KMS-11 (cell line): ENCODE measurements at regions not wholly inside any gene's neighbourhood (a gene's known extent, or its start where the extent isn't known, plus 50 kb on each side); places are given as distances from the start of the nearest gene placed in this dataset.

Experiments used
- H2AFZ ChIP-seq: fragments of 200-600 bp; sonication (generic); 2 replicates; pipeline ENCODE4 v1.6.1; 2016; ENCODE audit warnings: antibody characterized with exemption, mixed run types, low read depth
- H3K27ac ChIP-seq: fragments of 200-600 bp; sonication (generic); 2 replicates; pipeline ENCODE4 v1.6.1; 2016; ENCODE audit warnings: mild to moderate bottlenecking, mixed run types
- H3K27me3 ChIP-seq: fragments of 200-600 bp; sonication (generic); 2 replicates; pipeline ENCODE4 v1.6.1; 2017; ENCODE audit warnings: mild to moderate bottlenecking, low read depth, mixed run types, moderate library complexity; ENCODE audit not compliant: insufficient read depth
- H3K36me3 ChIP-seq: fragments of 200-600 bp; sonication (generic); 2 replicates; pipeline ENCODE4 v1.6.1; 2017; ENCODE audit warnings: mild to moderate bottlenecking, mixed run types; ENCODE audit not compliant: insufficient read depth
- H3K4me1 ChIP-seq: fragments of 200-600 bp; sonication (generic); 2 replicates; pipeline ENCODE4 v1.6.1; 2016; ENCODE audit warnings: mild to moderate bottlenecking, low read depth, mixed run types; ENCODE audit not compliant: poor library complexity, severe bottlenecking
- H3K4me2 ChIP-seq: fragments of 200-600 bp; sonication (generic); 2 replicates; pipeline ENCODE4 v1.7.0; 2016; ENCODE audit warnings: mild to moderate bottlenecking, mixed run types
- H3K4me3 ChIP-seq: fragments of 200-600 bp; sonication (generic); IDR thresholded peaks from 2 replicates; pipeline ENCODE4 v1.6.1; 2017; ENCODE audit warnings: low read depth, low read length, mixed read lengths; ENCODE audit not compliant: insufficient read depth
- H3K79me2 ChIP-seq: fragments of 200-600 bp; sonication (generic); 2 replicates; pipeline ENCODE4 v1.6.1; 2016; ENCODE audit warnings: low read depth, mixed run types; ENCODE audit not compliant: insufficient read depth
- H3K9ac ChIP-seq: fragments of 200-600 bp; sonication (generic); 2 replicates; pipeline ENCODE4 v1.6.1; 2016; ENCODE audit warnings: mild to moderate bottlenecking, mixed run types
- H4K20me1 ChIP-seq: fragments of 200-600 bp; sonication (generic); 2 replicates; pipeline ENCODE4 v1.6.1; 2016; ENCODE audit warnings: mild to moderate bottlenecking, mixed run types; ENCODE audit not compliant: insufficient read depth
- CTCF ChIP-seq: fragments of 200-600 bp; sonication (generic); conservative IDR thresholded peaks from 2 replicates; pipeline ENCODE4 v1.6.1; 2017; ENCODE audit warnings: low read depth, mild to moderate bottlenecking, antibody characterized with exemption, low read length, moderate library complexity, mixed read lengths

GRCh38 chr4:126820631-126821030, 812.1 kb upstream of the INTU start:
- no peak overlapping the region for H2AFZ ChIP-seq
- no peak overlapping the region for H3K27ac ChIP-seq
- TF ChIP-seq CTCF: no peak
- H3K36me3 ChIP-seq: no peaks in the 10 kb centered on the region
- no peak overlapping the region for H3K4me2 ChIP-seq
- H4K20me1 ChIP-seq: no peaks in the 10 kb centered on the region
- no peak overlapping the region for H3K4me3 ChIP-seq
- H3K27me3 ChIP-seq: no peaks in the 10 kb centered on the region
- H3K79me2 ChIP-seq: no peaks in the 10 kb centered on the region
- no peaks in the 10 kb centered on the region for H3K4me1 ChIP-seq
- no peak overlapping the region for H3K9ac ChIP-seq

- no peaks in the 10 kb centered on the region for H3K79me2 ChIP-seq
- H3K4me3 ChIP-seq: no peak overlapping the region
- H3K9ac ChIP-seq: no peak overlapping the region
- no peaks in the 10 kb centered on the region for H4K20me1 ChIP-seq
- no peak overlapping the region for H3K27ac ChIP-seq
- H3K4me1 ChIP-seq: no peaks in the 10 kb centered on the region
- H3K27me3 ChIP-seq: no peaks in the 10 kb centered on the region
- H3K36me3 ChIP-seq: no peaks in the 10 kb centered on the region
- no peak for TF ChIP-seq CTCF
- H3K4me2 ChIP-seq: no peak overlapping the region
- H2AFZ ChIP-seq: no peak overlapping the region
These were observed 811.6 kb upstream of the INTU start for GRCh38 chr4:126821152-126821551.

GRCh38 chr4:126825083-126825482, 807.7 kb upstream of the INTU start:
- TF ChIP-seq CTCF: no peak

GRCh38 chr4:126827669-126828068, 805.1 kb upstream of the INTU start:
- Histone ChIP-seq H3K27ac (no peak overlapping the region), H3K4me3 (no peak overlapping the region), H3K9ac (no peak overlapping the region), H4K20me1 (no peaks in the 10 kb centered on the region), H3K36me3 (no peaks in the 10 kb centered on the region), H3K4me2 (no peak overlapping the region), H3K79me2 (no peaks in the 10 kb centered on the region), H3K27me3 (no peaks in the 10 kb centered on the region), H3K4me1 (no peaks in the 10 kb centered on the region), H2AFZ (no peak overlapping the region)
- TF ChIP-seq CTCF: no peak

More at GRCh38 chr4:126825083-126825482, 807.7 kb upstream of the INTU start:
- no peaks in the 10 kb centered on the region for H3K27me3 ChIP-seq
- no peaks in the 10 kb centered on the region for H4K20me1 ChIP-seq
- no peak overlapping the region for H3K9ac ChIP-seq
- no peak overlapping the region for H3K4me3 ChIP-seq
- H3K27ac ChIP-seq: no peak overlapping the region
- no peaks in the 10 kb centered on the region for H3K79me2 ChIP-seq
- no peak overlapping the region for H2AFZ ChIP-seq
- H3K4me2 ChIP-seq: no peak overlapping the region
- H3K4me1 ChIP-seq: no peaks in the 10 kb centered on the region
- H3K36me3 ChIP-seq: no peaks in the 10 kb centered on the region
